SH-SY5Y (cell line): ENCODE measurements at regions not wholly inside any gene's neighbourhood (a gene's known extent, or its start where the extent isn't known, plus 50 kb on each side); places are given as distances from the start of the nearest gene placed in this dataset.
A peak's percentile ranks its signal among the peaks of the same experiment; 100 is the strongest.

ENCODE experiments used
- GATA2 ChIP-seq: IDR thresholded peaks from 2 replicates; pipeline ENCODE4 v1.6.1; 2011; ENCODE audit warnings: mild to moderate bottlenecking, low read depth, low read length
- GATA3 ChIP-seq: IDR thresholded peaks from 2 replicates; pipeline ENCODE4 v1.6.1; 2011; ENCODE audit warnings: low read depth, mild to moderate bottlenecking, low read length, moderate library complexity

DNA sequence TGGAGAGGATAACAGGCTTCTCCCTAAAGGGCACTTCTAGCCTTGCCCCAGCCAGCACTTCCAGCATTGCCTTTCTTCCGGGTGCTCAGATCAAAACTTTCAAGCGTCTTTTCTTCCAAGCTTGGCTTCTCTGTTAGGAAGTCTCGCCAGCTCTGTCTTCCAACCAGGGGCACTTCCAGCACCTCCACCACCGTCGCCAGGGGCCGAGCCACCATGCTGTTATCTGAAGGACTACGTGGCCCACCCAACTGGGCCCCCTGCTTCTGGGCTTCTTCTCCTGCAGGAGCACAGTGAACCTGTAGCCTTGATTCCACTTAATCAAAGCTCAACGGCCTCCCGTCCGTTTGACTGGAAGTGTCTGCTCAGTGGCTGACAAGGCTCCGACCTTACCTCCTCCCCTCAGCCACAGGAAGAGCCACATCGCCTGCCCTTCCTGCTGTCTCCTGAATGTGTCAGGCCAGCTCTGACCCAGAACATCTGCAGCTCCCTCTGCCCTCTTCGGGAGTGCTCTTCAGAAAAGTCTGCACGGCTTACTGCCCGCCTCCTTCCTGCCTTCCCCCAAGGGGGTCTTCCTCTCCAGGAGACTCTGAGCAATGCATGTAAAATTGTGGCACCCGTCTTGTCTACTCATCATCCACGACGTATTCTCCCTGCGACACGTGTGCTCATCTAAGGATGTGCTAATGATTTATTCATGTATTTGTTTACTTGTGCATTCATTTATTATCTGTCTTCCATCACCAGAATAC lies 527.0 kb downstream of the CDH26 start:
- TF ChIP-seq GATA3 (no peak), GATA2 (no peak)

- TF ChIP-seq GATA2 (peak; percentile 90), GATA3 (peak; percentile 52; the same call in 1 of the 2 replicates)
These were observed 528.1 kb downstream of the CDH26 start for GRCh38 chr20:60486315-60486714.

DNA sequence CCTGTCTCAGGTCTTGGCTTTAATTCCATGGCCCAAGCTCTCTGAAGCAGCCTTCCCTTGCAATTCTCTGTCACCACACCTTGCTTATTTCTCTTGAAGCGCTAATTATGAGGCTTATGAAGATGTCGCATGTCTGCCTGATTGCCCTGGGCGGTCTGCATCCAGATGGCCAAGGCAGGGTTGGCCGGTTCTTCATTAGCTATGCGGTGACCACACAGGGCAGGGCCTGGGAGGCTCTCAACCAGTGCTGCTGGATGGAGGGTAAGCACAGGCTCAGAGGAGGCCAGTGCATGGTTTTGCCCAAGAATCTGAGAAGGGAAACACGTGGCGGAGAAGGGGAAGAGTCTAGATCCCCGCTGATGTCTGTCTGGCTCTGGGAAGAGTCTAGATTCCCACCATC lies 528.7 kb downstream of the CDH26 start:
- TF ChIP-seq GATA2: no peak
- no peak for TF ChIP-seq GATA3

- peak; percentile 83 for TF ChIP-seq GATA2
- TF ChIP-seq GATA3: peak; percentile 61
These were observed 532.2 kb downstream of the CDH26 start for GRCh38 chr20:60490217-60491050.

- TF ChIP-seq GATA3: no peak
- TF ChIP-seq GATA2: no peak
These were observed 532.9 kb downstream of the CDH26 start for GRCh38 chr20:60491051-60491581.

DNA sequence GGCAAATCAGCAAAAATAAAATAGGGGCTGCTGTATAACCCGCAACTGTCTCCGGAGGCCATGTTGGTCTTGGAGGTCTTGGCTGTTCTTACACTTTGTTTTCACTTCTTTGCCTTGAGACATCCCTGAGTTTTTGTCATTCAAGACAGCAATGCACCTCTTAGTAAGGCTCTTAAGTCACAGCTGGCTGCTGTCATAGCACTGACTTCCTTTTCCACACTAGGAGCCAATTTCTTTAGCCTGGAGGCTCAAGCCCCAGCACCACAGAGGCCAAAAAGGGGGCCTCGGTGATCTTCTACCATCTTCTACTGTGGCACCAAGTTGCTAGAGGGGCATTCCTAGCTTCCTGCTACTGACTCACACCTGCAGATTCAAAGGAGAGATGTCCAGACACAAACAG lies 536.3 kb downstream of the CDH26 start:
- TF ChIP-seq GATA2 (no peak), GATA3 (no peak)

- no peak for TF ChIP-seq GATA2
- no peak for TF ChIP-seq GATA3
These were observed 539.2 kb downstream of the CDH26 start for GRCh38 chr20:60497298-60498035.

DNA sequence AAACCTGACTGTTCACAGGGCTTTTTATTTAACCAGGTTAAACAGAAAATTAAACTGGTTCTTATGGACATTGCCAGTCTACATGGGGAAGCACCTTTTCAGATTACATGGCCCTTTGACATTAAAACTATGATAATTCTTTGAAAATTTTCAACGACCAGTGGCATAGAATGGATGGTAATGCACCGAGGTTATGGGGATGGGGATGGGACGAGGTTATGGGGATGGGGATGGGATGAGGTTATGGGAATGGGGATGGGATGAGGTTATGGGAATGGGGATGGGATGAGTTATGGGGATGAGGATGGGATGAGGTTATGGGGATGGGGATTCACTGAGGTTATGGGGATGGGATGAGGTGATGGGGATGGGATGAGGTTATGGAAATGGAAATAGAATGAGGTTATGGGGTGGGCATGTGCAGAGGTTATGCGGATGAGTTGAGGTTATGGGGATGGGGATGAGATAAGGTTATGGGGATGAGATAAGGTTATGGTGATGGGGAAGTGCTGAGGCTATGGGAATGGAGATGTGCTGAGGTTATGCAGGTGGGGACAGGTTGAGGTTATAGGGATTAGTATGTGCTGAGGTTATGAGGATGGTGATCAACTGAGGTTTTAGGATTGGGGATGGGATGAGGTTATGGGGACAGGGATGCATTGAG lies 541.9 kb downstream of the CDH26 start:
- TF ChIP-seq GATA2 (no peak), GATA3 (no peak)

- no peak for TF ChIP-seq GATA2
These were observed 542.8 kb downstream of the CDH26 start for GRCh38 chr20:60501048-60501447.

- TF ChIP-seq GATA2 (no peak), GATA3 (no peak)
These were observed 544.7 kb downstream of the CDH26 start for GRCh38 chr20:60502881-60503280.

DNA sequence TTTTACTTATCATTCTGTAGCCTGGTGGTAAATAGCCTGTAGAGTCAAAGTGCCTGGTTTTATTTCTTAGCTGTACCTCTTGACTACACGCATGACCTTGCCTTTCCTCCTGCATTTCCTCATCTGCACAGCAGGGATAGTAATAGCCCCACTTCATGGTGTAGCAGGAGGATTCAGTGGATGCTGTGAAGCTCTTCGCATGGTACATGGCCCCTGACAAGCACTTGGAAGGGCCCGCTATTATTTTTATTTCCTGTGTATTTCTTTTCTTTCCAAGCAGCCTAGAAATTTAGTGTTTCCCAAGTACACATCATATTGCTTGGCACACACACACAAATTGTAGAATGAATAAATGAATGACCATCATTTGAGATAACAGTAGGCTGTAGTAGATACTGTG lies 547.2 kb downstream of the CDH26 start:
- TF ChIP-seq GATA3 (no peak), GATA2 (no peak)

GRCh38 chr20:60506061-60506460 lies 547.8 kb downstream of the CDH26 start:
- no peak for TF ChIP-seq GATA3
- no peak for TF ChIP-seq GATA2

- TF ChIP-seq GATA3 (no peak), GATA2 (no peak)
These were observed 549.0 kb downstream of the CDH26 start for GRCh38 chr20:60507087-60507694.
